Breast epithelium (tissue), 4 donors: ENCODE measurements at regions not wholly inside any gene's neighbourhood (a gene's known extent, or its start where the extent isn't known, plus 50 kb on each side); places are given as distances from the start of the nearest gene placed in this dataset.
A peak's percentile ranks its signal among the peaks of the same experiment; 100 is the strongest.

ENCODE experiments used
- DNase-seq, 2 donors: peaks; one replicate each; pipeline ENCODE4 v3.0.0-alpha.2; 2019; ENCODE audit warnings: low spot score in 2 of 2
- H3K27ac ChIP-seq, 2 donors: fragments of 200-600 bp; sonication (generic) in 1 of 2; one replicate each; pipeline ENCODE4 v1.5.1; 2016 to 2019; ENCODE audit warnings: mild to moderate bottlenecking in 1 of 2
- H3K27me3 ChIP-seq, 2 donors: fragments of 200-600 bp; sonication (generic) in 1 of 2; one replicate each; pipeline versions ENCODE4 v1.5.1 to v1.6.0; 2017 to 2019; ENCODE audit warnings: control low read depth in 1 of 2, mild to moderate bottlenecking in 1 of 2
- H3K36me3 ChIP-seq: fragments of 200-600 bp; one replicate; pipeline ENCODE4 v1.5.1; 2019
- H3K4me1 ChIP-seq, 2 donors: fragments of 200-600 bp; sonication (generic); one replicate each; pipeline ENCODE4 v1.5.1; 2016 to 2019; ENCODE audit warnings: control low read depth in 1 of 2
- H3K4me3 ChIP-seq, 3 donors: fragments of 200-600 bp; sonication (generic); 1 replicate in 2 of 3; 2 replicates in 1 of 3; pipeline ENCODE4 v1.5.1; 2016 to 2019; ENCODE audit warnings: mild to moderate bottlenecking in 3 of 3, moderate library complexity in 2 of 3
- H3K9me3 ChIP-seq, 2 donors: fragments of 200-600 bp; sonication (generic) in 1 of 2; one replicate each; pipeline ENCODE4 v1.5.1; 2016 to 2019; ENCODE audit warnings: control low read depth in 1 of 2
- CTCF ChIP-seq, 3 donors: fragments of 450-650 bp; IDR thresholded peaks; one replicate each; pipeline ENCODE4 v1.5.1; 2016 to 2017; ENCODE audit warnings: antibody characterized with exemption in 3 of 3, mild to moderate bottlenecking in 3 of 3, moderate library complexity in 3 of 3
- POLR2A ChIP-seq: fragments of 450-650 bp; IDR thresholded peaks from one replicate; pipeline ENCODE4 v1.6.1; 2016; ENCODE audit warnings: antibody characterized with exemption, mild to moderate bottlenecking, moderate library complexity
- POLR2AphosphoS5 ChIP-seq, 3 donors: sonication (generic); formaldehyde crosslinking; IDR thresholded peaks; one replicate each; pipeline ENCODE4 v1.6.1; 2017; ENCODE audit warnings: antibody characterized with exemption in 3 of 3
- intact Hi-C: fragments of 100-400 bp; cut with DNase I; formaldehyde crosslinking; loops from one replicate; pipeline ENCODE4 v1.15.1; 2023; ENCODE audit warnings: low total_unique reads

- H3K36me3 ChIP-seq = no peaks in the 10 kb centered on the region
- no peaks in the 10 kb centered on the region for H3K9me3 ChIP-seq
- peak overlapping the region; percentile 87 to 92 for H3K27ac ChIP-seq
- H3K27me3 ChIP-seq = no peaks in the 10 kb centered on the region
- DNase-seq = peak; percentile 69 to 73
- peaks cover 5 to 6% of the 10 kb centered on the region in 2 donors for H3K4me1 ChIP-seq
- intact Hi-C loops = no loop called here
- TF ChIP-seq CTCF (IDR thresholded peaks at IDR 0.05) (peak in 1 of 3 donors; percentile 12), POLR2AphosphoS5 (IDR thresholded peaks at IDR 0.05) (no peak), POLR2A (no peak)
- H3K4me3 ChIP-seq = peak overlapping the region; percentile 8 to 37 (median 10)
These were observed 175.7 kb upstream of the GSE1 start for GRCh38 chr16:85437166-85438052.

DNA sequence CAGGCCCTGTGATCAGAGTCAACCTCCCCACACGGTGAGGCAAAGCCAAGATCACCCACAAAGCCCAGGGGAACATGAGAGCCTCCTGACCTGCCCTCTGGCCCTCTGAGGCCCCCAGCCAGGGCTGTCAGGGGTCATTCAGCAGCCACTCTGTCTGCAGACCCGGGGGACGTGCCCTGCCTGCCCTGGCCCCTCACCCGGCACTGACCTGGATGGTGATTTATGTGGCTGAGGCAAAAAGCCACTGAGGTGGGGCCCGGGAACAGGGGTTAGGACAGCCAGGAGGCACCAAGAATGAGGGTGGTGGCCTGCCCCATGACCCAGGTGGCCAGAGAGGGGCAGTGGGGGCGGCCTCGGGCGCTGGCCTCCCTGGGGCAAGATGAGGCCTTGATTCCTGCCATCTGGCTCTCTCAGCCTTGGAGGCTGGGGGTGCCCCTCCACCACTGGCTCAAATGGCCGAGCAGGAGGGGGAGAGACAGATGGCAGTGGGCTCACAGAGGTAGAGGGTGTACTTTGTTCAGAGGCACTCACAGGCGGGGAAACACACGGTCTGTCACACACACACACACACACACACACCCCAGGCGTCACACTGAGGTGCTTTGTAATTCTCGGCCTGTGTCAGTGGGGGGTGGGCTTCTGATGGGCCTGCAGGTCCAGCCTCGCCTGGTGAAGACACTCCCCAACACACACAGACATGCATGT, 174.0 kb upstream of the GSE1 start:
- Histone ChIP-seq H3K4me3 (no peak overlapping the region), H3K36me3 (no peaks in the 10 kb centered on the region), H3K27ac (no peak overlapping the region), H3K27me3 (no peaks in the 10 kb centered on the region), H3K4me1 (peaks cover 5 to 6% of the 10 kb centered on the region in 2 donors), H3K9me3 (no peaks in the 10 kb centered on the region)
- intact Hi-C loops = no loop called here
- TF ChIP-seq POLR2AphosphoS5 (IDR thresholded peaks at IDR 0.05) (no peak), CTCF (IDR thresholded peaks at IDR 0.05) (no peak), POLR2A (no peak)
- no peak for DNase-seq

- H3K4me1 ChIP-seq = peaks cover 5 to 6% of the 10 kb centered on the region in 2 donors
- no peak for DNase-seq
- no peak overlapping the region for H3K4me3 ChIP-seq
- no peak overlapping the region for H3K27ac ChIP-seq
- H3K36me3 ChIP-seq = no peaks in the 10 kb centered on the region
- no peak for TF ChIP-seq CTCF (IDR thresholded peaks at IDR 0.05)
- no peak for TF ChIP-seq POLR2AphosphoS5 (IDR thresholded peaks at IDR 0.05)
- TF ChIP-seq POLR2A = no peak
- H3K9me3 ChIP-seq = no peaks in the 10 kb centered on the region
- no peaks in the 10 kb centered on the region for H3K27me3 ChIP-seq
- intact Hi-C loops = no loop called here
These were observed 172.4 kb upstream of the GSE1 start for GRCh38 chr16:85440744-85441143.

- Histone ChIP-seq H3K36me3 (no peaks in the 10 kb centered on the region), H3K4me1 (peaks cover 4 to 6% of the 10 kb centered on the region in 2 donors), H3K27me3 (no peaks in the 10 kb centered on the region), H3K9me3 (no peaks in the 10 kb centered on the region), H3K27ac (no peak overlapping the region), H3K4me3 (no peak overlapping the region)
- DNase-seq = no peak
- intact Hi-C loops = no loop called here
- TF ChIP-seq POLR2A = no peak
- TF ChIP-seq CTCF (IDR thresholded peaks at IDR 0.05) = no peak
- TF ChIP-seq POLR2AphosphoS5 (IDR thresholded peaks at IDR 0.05) = no peak
These were observed 171.8 kb upstream of the GSE1 start for GRCh38 chr16:85441189-85441889.
